H1 (cell line): ENCODE measurements at regions not wholly inside any gene's neighbourhood (a gene's known extent, or its start where the extent isn't known, plus 50 kb on each side); places are given as distances from the start of the nearest gene placed in this dataset.

ENCODE experiments used
- CHD2 ChIP-seq: IDR thresholded peaks from 2 replicates; pipeline ENCODE4 v1.6.1; 2012; ENCODE audit warnings: low read length, improper control_type of control experiment
- TF ChIP-seq, protein P1 (sequence below): IDR thresholded peaks from 2 replicates; pipeline ENCODE4 v1.6.1; 2012; ENCODE audit warnings: low read length, inconsistent platforms

DNA sequence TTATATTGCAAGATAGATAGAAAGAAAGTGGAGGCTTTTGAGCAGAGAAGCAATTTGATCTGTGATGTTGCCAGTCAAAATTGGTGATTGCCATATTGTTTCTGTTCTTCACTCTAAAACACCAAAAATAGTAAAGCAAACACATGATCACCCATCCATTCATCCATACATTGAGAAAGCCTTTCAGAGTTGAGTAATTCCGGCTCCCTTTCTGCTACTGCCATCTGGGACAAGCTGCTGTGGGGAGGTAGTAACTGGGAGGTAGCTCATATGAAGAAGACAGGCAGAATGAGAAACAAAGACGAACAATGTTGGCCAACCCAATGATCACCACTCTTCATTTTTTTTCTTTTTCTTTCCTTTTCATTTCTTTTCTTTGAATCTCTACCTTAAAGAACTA is 51.1 kb upstream of the HBS1L start (continued):
- TF ChIP-seq, protein P1, sequence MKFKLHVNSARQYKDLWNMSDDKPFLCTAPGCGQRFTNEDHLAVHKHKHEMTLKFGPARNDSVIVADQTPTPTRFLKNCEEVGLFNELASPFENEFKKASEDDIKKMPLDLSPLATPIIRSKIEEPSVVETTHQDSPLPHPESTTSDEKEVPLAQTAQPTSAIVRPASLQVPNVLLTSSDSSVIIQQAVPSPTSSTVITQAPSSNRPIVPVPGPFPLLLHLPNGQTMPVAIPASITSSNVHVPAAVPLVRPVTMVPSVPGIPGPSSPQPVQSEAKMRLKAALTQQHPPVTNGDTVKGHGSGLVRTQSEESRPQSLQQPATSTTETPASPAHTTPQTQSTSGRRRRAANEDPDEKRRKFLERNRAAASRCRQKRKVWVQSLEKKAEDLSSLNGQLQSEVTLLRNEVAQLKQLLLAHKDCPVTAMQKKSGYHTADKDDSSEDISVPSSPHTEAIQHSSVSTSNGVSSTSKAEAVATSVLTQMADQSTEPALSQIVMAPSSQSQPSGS: no peak
- no peak for TF ChIP-seq CHD2
- TF ChIP-seq, all 59 proteins: peak for 0
